NCI-H748 (cell line): ENCODE measurements at regions not wholly inside any gene's neighbourhood (a gene's known extent, or its start where the extent isn't known, plus 50 kb on each side); places are given as distances from the start of the nearest gene placed in this dataset.
A peak's percentile ranks its signal among the peaks of the same experiment; 100 is the strongest.

Experiments used
- DNase-seq: peaks from one replicate; lab custom pipeline; 2025; ENCODE audit not compliant: unreplicated experiment; lab: John Stamatoyannopoulos, UW

DNA sequence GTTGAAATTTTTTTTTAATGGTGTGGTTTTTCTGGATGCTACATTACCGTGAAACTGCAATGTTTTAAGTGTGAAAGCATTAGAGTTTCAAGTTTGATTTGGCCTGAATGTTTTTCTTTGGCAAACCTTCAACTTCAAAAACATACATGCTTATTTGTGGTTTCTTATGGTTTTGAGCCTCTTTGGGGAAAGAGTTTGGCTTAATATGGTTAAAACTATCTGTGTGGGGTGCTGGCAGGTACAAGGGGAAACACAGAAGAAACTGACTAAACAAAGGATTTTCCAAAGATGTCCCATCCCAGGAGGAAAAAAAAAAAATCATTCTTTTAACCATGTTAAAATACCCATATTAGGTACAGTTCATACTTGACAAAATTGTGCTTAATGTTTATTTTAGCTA lies 121.1 kb downstream of the HGF start:
- no peak for DNase-seq

DNA sequence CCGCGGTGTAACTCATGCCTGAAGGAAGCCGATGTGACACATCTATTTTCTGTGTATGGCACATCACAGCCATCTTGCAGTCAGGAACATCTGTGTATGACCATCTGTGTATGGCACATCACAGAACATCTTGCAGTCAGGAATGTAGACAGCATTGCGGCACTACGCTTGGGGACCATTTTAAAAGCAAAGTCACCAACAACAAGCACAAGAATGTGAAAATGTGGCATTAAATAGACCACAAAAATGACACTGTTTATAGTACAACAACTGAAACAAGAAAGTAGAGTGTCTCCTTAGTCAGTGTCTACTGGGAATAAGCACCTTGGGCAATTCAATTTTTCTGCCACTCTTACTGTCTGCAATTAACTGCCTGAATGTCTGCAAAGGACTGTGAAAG lies 124.4 kb downstream of the HGF start:
- DNase-seq, result no peak

DNA sequence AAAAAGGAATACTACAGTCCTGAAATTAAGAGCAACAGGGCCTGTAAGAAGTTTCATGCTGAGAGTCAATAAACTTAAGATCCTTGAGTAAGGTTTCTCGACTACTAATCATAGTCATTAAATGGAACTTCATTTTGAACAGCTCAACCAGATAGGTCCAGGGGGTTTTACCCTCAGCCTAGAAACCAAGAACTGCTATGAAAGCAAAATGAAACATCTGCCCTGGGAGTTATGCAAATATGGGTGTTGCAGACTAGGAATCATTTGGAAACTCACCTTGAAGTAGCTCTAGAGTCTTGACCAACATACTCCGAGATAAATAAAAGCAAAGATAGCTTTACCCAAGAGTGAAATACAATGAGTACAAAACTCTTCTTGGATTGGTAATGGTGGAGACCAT lies 128.0 kb downstream of the HGF start:
- no peak for DNase-seq

DNA sequence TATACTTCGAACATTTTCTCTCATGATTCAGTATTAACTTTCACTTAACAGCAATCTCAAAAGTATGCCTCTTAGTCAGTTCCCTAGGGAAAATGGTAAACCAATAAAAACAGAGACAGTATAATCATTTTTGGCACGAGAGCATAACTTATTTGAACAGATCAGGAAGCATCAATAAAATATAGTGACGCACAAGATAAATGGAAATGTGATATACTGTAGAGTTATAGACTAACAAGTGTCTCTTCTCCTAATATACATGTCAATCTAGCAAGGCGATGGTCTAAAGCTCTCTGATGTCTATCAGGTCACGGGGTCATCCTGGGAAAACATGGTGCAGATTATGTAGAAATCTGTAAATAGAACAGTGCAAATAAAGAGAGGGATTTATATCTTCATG lies 131.6 kb downstream of the HGF start:
- peak; percentile 44 for DNase-seq

DNA sequence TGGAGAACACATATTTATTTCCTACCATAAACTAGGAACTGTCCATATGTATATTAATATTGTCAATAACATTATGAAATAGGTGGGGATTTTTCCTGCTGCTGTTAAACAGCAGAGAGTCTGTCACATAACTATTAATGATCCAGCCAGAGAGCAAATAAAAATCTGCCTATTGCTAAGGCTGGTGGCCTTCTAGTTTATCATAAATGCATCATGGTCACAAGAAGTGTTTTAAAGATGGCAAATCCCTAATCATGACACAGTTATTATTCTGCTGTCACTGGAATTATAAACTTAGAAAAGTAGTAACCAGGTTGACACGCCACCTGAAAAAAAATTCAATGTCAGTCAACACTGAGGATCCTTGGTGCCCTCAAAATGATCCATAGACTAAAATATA lies 132.3 kb downstream of the HGF start:
- DNase-seq, result no peak

DNA sequence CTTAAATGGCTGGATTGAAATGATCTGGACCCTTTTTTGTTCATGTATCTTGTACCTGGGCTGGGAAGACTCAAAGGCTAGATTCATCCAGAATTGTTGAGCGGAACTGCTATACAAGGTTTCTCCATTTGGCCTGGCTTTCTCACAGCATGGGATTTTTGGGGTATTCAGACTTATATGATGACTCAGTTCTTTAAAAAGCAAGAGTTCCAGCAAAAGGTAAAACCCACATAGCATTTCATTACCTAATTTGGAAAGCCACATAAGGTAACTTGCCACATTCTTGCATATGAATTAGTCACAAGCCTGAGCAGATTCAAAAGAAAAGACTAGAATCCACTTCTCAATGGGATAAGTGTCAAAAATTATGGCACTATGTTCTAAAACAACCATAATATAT lies 137.4 kb downstream of the HGF start:
- DNase-seq, result no peak

DNA sequence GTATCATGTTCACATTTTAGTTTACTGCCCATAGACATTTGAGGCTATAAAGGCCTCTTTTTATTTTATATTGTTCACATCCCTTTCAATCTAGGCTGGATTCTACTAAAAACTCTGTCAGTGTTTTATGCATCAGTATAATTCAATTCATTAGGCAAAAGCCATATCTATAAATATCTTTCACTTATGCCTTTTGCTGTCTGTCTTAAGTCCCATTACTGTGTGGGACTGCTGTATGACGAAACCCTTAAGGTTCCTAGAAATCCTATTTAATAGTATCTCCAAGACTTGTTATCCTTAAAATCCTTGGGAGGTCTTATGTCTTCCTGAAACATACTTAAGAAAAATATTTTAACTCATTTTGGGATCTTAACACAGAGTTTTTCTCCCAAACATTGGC lies 139.2 kb downstream of the HGF start:
- DNase-seq, result no peak

DNA sequence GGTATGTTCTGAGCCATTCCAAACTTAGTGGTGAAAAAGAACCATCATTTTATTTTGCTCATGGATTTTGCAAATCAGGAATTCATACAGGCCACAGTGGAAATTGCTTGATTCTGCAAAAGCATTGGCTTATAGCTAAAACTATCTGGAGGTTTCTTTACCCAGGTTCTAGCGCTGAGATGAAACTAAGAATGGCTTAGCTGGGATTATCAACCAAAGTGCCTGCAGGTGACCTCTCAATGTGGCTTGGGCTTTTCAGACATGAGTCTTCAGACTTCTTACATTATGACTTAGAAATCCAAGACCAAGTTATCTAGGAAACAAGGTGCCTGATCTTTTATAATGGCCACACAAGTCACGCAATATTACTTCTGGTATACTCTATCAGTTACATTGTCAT lies 140.1 kb downstream of the HGF start:
- DNase-seq, result no peak

DNA sequence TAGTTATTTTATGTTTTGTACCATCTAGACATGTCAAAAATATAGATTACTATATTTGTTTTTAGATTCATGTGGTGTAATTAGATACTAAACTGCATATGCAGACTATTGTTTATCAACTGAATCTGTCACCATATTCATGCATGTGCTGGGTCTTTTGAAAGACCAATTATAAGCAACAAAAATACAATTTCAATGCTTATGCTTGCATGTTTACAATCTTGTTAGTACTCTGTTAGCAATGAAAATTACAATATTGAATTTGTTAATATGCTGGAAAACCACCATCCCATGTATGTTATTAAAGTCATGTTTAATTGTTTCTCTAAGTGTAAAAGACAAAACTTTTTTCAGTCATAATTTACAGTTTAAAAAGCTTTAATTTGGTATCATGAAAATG lies 140.9 kb downstream of the HGF start:
- DNase-seq, result no peak

DNA sequence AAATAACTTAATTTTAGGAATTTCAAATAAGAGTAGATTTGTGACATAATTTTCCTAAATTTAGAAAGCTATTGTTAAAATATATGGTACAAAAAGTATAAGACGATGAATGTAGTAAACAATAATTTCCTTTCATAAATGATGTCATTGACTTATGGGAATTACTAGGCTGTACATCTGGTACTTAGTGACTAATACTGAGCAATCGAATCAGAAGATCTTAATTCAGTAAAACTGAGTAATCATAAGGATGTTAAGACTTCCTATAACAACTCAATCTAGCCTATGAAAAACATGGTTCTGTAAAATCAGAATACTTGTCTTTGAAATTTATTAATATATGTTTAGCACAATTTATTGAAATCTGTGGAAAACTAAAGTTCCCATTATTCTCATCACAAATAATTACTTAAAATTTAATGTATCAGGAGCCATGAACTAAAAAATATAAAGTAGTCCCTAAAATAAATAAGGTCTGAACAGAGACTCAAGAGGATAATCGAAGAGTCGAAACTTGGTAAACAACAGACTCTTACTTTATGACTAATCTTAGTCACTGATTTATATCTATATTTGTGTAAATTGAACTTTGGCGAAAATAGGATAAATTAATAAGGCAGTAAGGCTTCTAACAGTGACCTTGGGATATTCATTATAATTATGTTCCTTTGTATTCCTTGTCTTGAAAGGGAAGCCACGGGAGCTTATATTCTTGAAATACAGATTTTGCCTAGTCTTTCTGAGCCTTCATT lies 142.1 kb downstream of the HGF start:
- DNase-seq, result no peak

DNA sequence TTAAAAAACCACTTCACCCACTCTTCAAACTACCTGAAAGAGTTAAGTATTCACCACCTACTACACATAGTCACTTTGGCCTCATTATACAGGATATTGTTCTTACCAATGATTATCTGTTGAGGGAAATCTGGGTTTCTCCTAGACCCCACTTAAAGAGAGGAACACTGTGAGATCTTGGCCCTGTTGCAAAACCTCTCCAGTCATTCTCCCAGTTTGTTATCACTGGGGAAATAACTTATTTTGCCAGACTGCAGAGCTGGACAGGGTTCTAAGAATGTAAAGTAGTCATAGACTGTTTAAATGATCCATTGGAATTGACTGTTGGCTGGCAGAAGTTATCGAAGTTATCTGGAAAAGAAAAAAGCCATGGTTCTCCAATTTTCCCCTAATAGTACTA lies 143.8 kb downstream of the HGF start:
- DNase-seq, result no peak

DNA sequence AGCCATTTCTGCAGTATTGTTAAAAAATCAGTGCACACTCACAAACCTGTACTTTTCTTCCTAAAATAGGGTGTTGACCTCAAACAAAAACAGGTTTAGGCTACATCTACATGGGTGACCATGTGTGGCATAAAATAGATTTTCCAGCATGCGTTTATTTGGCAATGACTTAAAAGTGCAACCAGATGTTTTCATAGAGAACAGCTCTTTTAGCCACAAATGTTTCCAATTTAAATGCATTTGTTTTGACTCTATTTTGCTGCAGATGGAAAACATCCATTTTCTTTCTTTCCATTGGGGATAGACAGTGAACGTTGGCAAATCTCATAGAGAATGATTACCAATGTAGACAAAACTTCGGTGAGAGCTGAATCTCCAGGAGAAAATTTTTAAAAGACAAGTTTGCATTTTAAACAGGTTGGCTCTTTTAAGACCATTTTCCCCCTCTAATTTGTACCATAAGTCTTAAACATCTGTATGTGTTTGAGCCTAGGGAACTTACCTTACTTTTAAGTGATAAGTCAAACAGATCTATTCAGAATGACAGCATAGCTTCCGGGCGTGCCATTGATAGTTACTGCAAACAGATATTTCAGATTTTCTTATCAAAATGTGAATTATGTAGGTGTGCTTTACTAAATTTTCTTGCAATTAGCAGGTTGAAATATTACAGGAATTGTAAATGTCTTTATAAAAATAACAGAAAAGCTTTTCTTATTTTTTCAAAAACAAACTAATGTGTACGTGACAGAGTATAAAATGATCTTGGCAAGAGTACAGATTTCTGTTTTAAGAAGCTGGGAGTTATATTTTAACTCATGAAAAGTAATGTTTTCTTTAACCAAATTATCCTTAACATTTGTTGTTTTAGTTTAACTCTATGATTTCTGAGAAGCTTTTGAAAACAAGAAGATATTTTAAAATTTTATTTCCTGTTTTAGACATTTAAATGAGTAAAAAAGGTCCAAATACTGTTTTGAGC lies 144.9 kb downstream of the HGF start:
- no peak for DNase-seq

DNA sequence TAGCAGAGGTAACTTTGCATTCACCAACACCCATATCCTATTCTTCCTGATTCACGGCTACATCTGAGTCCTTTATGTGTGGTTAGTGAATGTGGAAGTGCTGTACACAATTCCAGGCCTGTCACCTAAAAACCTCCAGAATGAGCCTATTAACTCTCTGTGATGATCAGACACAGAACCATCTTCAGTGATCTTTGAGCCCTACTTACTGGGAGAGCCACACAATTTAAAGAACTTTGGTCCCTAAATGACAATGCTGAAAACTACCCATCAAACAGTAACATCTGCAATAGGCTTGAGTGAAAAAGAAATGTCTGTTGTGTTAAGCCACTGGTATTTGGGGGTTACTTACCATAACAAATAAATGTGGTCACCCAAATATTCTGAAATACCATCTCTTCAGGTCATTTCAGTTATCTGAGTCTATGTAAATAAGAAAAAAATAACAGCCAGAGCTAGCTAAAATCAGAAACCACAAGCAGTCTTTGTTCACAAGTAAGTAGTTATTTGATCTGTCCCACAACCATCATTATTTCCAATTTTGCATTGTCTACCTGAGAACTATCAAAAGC lies 145.7 kb downstream of the HGF start:
- no peak for DNase-seq

DNA sequence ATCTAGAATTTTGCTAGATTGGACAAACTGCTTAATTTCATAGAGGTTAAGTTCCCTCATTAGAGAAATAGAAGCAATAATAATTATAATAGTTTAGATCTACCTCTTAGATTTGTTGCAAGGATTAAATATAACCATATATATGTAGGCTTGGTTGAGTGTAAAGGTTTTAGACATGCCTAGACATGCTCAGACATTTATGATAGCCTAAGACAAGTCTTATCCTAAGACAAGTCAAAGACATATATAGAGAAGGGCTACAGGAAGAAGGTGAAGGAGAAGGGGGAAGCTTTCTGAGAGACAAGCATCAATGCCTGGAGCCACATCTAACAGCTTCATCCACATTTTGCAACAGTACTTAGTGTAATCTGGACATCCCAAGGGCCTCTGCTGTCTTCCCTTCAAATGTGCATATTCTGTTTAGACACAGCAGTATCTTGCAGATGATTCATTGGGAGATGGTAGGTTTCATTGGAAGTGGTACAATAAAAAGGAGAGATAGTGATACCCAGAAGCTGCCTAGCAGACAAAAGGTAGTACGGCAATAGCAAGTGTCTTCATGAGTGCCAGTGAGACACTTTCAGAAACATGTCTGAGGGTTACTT lies 146.5 kb downstream of the HGF start:
- no peak for DNase-seq

DNA sequence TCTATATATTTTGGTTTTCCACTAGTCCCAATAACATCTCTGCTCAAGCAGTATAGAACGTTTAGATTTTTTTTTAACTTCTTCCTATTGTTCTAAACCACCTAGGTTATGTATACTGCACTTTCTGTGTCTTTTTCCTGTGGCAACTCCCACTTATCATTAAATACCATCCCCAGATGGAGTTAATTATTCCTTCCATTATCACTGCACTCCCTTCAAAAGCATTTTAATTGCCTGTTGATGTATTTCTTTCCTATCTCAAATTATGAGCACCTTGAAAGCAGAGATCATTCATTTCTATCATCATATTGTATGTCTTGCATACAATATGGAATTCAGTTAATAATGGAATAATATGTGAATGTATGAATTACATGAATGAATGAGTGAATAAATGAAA lies 148.0 kb downstream of the HGF start:
- DNase-seq, result no peak

DNA sequence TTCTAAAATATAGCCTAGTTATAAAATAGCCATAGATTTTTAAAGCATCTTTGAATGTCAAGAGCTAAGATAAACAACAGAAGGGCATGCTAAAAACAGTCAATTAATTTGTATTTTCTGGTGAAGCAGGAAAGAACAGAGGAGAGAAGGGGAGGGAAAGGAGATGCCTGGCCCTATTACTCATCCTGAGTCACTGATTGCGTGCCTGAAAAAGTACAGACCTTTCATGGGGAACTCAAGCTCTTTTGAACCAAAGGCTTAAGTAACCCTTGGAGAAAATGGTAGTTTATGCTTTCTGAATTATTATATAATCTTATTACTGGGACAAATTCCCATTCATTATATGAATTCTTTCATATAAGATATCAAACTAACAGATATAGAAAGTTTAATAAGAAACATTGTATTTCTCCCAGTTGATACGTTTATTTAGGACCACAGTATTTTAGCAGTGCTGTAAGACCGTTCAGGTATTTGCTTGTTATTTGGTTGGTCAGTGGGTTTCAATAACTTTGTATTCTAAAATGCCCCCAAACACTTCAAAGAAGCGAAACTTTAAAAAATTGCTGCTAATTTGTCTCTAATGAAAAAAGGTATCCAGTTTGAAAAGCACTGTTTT lies 151.3 kb downstream of the HGF start:
- no peak for DNase-seq

DNA sequence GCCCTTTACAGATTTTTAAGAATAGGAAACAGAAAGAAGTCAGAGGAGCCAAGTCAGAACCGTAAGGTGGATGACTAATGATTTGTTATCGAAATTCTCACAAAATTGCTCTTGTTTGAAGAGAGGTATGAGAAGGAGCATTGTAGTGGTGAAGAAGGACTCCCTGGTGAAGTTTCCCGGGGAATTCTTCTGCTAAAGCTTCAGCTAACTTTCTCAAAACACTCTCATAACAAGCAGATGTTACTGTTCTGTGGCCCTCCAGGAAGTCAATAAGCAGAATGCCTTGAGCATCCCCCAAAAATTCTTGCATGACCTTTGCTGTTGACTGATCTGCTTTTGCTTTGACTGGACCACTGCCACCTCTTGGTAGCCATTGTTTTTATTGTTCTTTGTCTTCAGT lies 152.9 kb downstream of the HGF start:
- DNase-seq, result no peak

DNA sequence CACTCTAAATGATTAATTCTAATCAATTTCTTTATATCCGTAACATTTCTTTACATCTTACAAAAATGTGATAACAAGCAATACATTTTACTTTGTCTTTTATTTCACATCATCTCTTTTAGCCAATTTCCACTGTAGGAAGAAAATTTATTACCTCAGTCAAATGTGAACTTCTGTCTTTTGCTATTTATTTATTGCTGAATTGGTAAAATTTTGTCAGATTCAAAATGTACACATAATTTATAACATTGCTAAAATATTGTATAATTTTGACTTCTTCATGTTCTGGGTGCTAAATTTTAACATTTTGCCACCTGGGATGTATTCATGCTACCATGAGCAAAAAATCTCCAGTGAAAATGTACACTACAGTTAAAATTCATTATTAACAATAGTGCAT lies 158.0 kb downstream of the HGF start:
- no peak for DNase-seq

DNA sequence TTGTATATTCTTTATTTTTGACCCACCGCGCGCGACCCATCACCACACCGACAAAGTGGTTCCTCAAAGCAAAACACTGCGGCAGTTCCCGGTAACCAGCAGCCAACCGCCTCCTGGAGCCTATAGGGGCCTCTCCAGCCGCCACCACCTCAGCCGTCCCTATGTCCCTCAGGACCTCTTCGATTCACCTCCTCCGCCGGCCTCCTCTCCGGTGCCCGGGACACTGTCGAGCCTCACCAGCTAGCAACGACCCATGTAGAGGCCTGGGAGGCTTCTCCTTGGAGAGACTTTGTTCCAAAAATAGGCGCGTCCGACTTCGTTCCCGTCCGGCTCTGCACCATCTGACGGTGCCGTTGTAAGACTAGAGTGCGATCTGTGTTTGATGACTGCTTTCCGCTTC lies 158.8 kb downstream of the HGF start:
- no peak for DNase-seq

DNA sequence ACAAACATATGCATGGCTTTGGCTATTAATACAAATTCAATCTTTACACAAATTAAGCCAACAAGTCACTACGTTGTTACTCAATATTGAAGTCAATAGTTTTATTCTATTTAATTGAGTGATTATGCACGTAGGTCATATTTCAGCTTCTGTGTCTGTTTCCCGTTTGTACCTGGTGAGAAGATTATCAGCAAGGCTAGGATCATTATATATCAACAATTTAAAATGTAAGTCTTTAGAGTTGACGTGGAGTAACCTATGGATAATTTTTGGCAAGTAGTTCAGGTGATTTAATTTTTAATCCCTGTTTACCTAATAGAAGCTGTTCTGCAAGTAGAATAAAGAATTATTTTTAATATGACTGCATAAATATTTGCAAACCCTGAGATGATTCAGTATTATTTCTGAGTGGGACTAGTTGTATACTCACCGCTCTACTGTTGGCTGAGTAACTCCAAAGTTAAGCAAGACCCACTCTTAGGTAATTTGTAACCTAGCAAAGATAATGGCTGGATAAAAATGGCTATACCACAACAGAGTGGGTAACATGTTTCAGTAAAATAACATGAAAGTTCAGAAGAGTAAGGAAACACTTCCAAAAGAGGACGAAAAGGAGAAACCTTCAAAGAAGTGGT lies 161.0 kb downstream of the HGF start:
- DNase-seq, result no peak

DNA sequence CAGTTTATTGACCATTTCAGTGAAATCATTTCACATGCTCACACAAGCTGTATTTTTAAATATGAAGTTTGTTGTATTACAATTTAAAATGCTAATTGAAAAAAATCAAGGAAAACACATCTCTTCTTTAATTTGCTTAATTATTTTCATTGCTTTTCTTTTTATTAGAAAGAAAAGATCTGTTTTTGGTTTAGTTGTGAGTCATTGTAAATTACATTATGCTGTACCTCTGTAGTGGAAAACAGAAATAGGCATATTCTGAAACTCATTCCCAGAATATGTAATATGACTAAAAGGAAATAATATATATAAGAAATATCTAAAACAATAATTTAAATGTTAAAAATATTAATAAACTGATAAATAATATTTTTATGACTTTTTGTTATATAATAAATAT lies 161.9 kb downstream of the HGF start:
- DNase-seq, result no peak
